HCT116 (cell line): ENCODE measurements at regions not wholly inside any gene's neighbourhood (a gene's known extent, or its start where the extent isn't known, plus 50 kb on each side); places are given as distances from the start of the nearest gene placed in this dataset.

Experiments used
- CEBPB ChIP-seq: IDR thresholded peaks from 2 replicates; pipeline ENCODE4 v1.6.1; 2012; ENCODE audit warnings: low read depth
- CTCF ChIP-seq, 3 experiments: fragments of 200-600 bp in 1 of 3; sonication (generic) in 1 of 3; IDR thresholded peaks in 2 of 3; conservative IDR thresholded peaks in 1 of 3; 2 replicates each; pipeline ENCODE4 v1.5.1; 2012 to 2017; ENCODE audit warnings: low read depth in 2 of 3, low read length in 2 of 3, antibody characterized with exemption in 1 of 3, borderline replicate concordance in 1 of 3, control low read depth in 1 of 3, mild to moderate bottlenecking in 1 of 3, mixed read lengths in 1 of 3, mixed run types in 1 of 3, moderate library complexity in 1 of 3; ENCODE audit not compliant: insufficient read depth in 1 of 3
- JUND ChIP-seq: IDR thresholded peaks from 2 replicates; pipeline ENCODE4 v1.6.1; 2012
- POLR2AphosphoS5 ChIP-seq: IDR thresholded peaks from 2 replicates; pipeline ENCODE4 v1.6.1; 2011; ENCODE audit warnings: mild to moderate bottlenecking, low read depth, low read length, moderate library complexity
- RAD21 ChIP-seq: IDR thresholded peaks from 2 replicates; pipeline ENCODE4 v1.6.1; 2012; ENCODE audit warnings: low read depth, mild to moderate bottlenecking
- YY1 ChIP-seq: IDR thresholded peaks from 2 replicates; pipeline ENCODE4 v1.6.1; 2011; ENCODE audit warnings: low read length, low read depth, moderate library complexity, mild to moderate bottlenecking; ENCODE audit not compliant: insufficient replicate concordance; ENCODE audit errors: extremely low read depth
- ZNF274 ChIP-seq: fragments of 200-500 bp; sonication (Bioruptor generic); IDR thresholded peaks from 2 replicates; pipeline ENCODE4 v1.6.1; 2014; ENCODE audit warnings: mild to moderate bottlenecking, low read depth, low read length, inconsistent platforms

DNA sequence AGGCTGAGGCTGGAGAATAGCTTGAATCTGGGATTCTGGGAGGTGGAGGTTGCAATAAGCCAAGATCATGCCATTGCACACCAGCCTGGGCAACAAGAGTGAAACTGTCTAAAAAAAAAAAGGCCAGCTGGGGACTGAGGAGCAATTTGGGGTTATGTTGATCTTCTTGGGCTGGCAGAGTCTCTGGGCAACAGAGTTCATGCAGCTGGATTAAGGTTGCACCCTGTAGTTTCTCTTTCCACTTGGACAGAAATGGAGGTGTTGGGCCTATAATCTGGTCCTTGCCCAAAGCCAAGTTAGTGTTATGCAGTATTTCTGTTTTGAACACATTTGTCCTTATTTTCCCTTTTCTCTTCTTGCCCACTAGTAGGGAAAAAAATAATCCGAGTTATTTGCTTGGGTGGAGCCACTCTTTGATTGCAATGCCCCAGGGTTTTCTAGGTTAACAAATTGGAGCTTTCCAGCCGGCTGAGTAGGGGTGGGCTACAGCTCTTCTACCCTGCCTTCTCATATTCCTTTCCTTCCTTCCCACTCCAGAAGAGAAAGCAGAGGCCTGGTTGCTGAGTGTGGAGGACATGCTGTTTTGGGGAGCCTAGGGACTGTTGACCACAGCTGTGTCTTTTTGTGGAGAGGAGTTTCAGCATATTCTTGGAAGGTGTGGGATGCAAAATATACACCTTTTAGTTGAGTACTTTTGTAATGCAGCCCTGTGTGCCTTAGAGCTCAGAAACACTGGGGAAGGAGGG, 213.9 kb downstream of the SOX4 start:
- TF ChIP-seq ZNF274 (no peak), YY1 (no peak), POLR2AphosphoS5 (no peak), JUND (no peak), CTCF (IDR thresholded peaks at IDR 0.05 in 2 of 3, conservative IDR thresholded peaks at IDR 0.05 in 1 of 3; ENCODE audit: borderline replicate concordance in 1 of 3, insufficient read depth in 1 of 3, low read depth in 2 of 3, low read length in 2 of 3) (no peak), CEBPB (no peak), RAD21 (no peak)
